ENCODE measurements at regions not wholly inside any gene's neighbourhood (a gene's known extent, or its start where the extent isn't known, plus 50 kb on each side); places are given as distances from the start of the nearest gene placed in this dataset.
"Not testable (repeated sequence)": the region's sequence is repeated elsewhere in the genome, so short reads cannot be mapped to it uniquely, and the experiment has no call there.

DNA sequence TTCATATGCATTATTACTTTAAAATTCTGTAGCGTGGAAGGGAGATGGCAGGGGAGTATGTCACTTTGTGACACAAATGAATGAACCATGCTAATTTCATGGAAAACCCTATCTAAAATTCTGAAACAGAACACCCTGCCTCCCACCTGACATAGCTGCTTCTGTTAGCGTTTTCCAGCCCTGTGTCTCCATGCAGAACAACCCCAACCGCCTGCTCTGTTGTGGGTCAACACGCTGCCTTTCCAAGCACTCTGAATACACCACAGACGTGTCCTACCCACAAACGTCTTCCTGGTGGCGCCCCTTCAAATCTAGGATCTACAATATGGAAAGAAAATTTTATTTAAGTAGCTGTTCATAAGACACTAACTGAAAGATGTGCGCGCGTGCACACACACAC, 238.6 kb downstream of the TRIML1 start:
- no peak for DNase-seq

GRCh38 chr4:188383180-188383579, 243.9 kb downstream of the TRIML1 start:
- no peak for DNase-seq

DNA sequence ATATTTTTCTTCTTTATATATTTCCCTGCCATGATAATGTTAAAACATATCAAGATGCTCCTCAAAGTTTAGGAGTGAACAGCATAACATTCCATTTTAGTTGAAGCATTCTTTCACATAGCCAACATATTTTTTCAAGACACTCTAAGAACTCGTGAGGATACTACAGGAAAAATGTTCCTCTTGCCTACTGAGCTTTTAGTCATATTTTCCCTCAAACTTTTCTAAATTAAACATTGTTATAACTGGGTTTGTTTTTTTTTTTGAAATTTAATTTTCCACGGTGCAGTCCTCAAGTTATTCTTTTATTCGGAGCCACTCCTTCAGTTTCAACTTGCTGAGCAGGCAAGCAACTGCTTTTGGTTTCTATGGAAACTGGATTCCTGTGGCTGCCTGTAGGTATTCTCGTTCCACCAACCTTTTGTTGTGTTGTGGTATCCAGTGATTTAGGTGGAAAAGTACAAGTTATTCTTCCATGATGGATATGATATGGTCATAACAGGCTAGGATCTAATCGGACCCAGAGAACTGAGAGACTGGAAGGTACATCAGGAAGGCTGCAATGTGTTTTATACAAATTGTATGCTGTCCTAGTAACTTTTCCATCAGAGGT, 248.0 kb downstream of the TRIML1 start:
- DNase-seq = no peak

GRCh38 chr4:188391349-188391748, 252.1 kb downstream of the TRIML1 start:
- DNase-seq = not testable (repeated sequence)

DNA sequence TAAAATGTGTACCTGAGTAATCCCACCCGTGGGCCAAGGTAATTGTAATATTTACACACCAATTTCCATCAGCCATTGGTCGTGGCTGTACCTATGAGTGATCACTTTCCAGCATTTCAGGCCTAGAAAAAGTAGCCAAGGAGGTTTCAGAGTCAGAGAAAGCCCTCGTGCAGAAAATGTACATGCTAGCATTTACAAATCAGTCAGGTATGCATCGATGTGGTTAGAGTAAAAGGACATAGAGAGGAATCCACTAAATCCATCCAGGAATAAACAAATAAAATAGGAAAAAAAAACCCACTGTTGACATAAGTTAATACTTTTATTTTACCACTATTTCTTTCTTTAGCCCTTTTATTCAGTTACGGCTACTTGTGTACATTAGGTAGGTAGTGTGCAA, 256.8 kb downstream of the TRIML1 start:
- DNase-seq = no peak

GRCh38 chr4:188399834-188400233, 260.6 kb downstream of the TRIML1 start:
- DNase-seq = no peak

- DNase-seq = peak; percentile 10 to 60
Measured at GRCh38 chr4:188400451-188400850, 261.2 kb downstream of the TRIML1 start.

DNA sequence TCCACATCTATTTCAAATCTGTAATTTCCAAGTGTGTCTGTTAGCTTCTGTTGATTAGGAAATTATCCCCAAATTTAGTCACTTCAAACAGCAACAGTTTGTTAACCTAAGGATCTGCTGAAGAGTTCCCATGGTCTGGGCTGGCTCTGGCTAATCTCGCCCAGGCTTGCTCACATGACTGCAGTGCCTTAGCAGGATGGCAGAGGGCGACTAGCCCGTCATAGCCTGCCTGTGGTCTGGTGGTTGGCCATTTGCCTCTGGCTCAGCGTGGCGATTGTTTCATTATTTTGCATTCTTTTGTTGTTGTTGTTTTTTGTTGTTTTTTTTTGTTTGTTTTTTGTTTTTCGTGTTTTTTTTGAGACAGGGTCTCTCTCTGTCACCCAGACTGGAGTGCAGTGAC, 264.0 kb downstream of the TRIML1 start:
- no peak for DNase-seq

GRCh38 chr4:188405071-188405835, 266.0 kb downstream of the TRIML1 start:
- DNase-seq = not testable (repeated sequence)

GRCh38 chr4:188408244-188409030, 269.2 kb downstream of the TRIML1 start:
- no peak for DNase-seq

DNA sequence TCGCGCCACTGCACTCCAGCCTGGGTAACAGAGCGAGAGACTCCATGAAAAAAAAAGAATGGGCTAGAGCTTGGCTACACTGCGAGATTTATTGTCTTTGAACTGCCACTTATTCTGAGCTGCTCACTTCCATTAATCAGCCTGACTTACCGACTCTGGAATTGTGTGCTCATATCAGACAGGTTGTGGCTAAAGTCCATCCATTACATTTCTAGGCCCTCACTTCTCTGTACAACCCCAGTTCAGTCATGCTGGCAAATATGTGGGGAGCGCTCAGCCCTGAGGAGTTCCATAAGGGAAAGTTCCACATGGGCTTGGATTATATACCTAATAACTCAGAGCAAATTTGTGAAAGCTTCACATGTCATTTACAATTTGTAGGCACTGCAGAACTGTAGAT, 270.6 kb downstream of the TRIML1 start:
- no peak for DNase-seq

DNA sequence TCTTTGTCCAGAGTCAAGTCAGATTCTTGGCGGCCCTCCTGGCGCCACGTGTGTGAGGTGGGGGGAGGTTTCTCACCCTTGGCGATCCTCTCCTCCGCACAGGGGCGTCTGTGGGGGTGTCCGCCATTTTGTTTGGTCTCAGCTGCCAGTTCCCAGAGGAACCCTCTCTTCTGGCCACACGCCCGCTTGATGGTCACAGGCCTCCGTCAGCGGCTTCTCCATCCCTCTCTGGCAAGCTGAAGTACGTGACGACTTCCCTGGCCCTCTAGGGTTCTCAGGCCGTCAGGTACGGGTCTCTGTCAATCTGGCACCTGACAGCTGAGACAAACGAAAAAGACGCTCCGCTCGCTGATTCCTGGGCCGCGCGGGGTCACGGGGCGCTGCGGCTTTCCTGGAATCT, 272.6 kb downstream of the TRIML1 start:
- no peak for DNase-seq

- DNase-seq = no peak
Measured at GRCh38 chr4:188412499-188412898, 273.3 kb downstream of the TRIML1 start.

DNA sequence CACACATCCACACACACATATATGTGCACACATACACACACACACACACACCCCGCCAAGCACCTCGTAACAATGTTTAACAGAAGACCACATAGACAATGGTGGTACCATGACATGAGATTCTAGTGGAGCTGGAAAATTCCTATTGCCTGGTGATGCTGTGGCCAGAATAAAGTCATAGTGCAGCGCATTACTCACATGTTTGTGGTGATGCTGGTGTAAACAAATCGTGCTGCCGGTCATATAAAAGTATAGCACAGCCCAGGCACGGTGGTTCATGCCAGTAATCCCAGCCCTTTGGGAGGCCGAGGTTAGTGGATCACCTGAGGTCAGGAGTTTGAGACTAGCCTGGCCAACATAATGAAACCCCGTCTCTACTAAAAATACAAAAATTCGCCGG, 275.2 kb downstream of the TRIML1 start:
- DNase-seq = no peak

GRCh38 chr4:188417181-188417580, 277.9 kb downstream of the TRIML1 start:
- DNase-seq = no peak

DNA sequence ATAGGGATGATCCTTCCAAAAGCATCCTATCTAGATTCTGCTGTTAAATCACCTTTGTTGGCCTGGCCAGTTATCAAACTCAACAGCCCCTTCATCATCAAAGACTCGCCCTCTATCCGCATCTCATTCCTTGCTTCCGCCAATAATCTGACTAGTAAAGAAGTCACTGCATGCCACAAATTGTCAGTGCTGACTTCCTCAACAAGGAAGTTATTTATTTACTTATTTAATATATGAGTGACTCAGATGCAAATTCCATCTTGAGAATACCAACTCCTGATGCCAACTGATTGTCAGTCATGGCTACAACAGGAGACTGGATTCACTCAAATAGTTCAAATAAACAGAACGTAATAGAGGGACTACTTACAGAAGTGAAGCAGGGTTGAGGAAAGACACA, 283.8 kb downstream of the TRIML1 start:
- no peak for DNase-seq

DNA sequence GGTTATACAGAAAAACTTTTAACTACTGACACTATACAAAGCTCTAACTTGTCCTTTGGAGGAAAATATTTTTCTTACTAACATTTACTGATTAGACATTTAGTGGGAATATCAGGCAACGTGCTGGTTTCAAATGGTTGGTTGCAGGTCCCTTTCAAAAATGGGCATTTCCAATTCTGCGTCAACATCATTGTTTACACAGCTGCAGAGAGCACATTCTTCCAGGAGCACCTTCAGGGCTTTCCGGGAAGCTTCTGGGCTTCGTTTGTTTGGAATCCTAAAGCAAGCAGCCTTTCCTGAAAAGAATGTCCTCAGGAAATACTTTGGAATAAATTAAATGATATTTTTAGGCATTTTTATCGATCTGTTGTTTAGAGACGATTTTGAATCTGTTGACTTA, 289.7 kb downstream of the TRIML1 start:
- DNase-seq = no peak

- DNase-seq = no peak
Measured at GRCh38 chr4:188429965-188430364, 290.7 kb downstream of the TRIML1 start.

DNA sequence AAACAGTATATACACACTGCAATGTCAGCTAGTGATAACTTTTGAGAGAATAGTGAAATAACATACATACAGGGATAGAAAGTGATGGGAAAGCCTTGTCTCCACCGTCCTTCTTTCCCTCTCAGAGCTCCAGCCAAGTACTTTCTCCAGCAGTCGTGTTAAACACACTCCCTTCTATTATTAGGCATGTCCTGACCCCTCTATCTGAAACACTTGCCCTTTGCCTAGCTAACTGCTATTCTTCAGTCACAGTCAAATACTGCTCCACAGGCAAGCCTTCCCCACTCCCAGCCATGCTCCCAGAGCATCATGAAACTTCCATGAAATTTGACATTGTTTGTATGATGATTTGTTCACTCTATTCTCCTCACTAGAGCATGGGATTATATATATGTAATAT, 291.1 kb downstream of the TRIML1 start:
- DNase-seq = no peak

DNA sequence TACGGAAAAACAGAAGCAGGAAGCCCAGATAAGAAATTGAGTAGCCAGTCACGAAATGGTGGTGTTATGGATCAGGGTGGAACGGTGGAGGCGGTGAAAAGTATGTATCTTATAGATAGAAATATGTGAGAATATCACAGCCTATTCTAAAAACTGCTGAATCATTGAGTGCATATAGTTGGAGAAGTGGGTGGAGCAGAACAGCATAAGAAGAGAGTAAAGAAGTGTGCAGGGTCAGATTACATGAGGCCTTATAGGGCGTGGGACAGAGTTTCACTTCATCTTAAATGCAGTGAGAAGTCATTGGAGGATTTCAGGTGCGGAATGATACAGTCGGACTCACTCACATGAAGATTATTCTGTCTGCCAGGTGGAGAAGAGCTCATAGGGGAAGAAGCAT, 293.1 kb downstream of the TRIML1 start:
- no peak for DNase-seq

- no peak for DNase-seq
Measured at GRCh38 chr4:188433741-188434315, 294.6 kb downstream of the TRIML1 start.

GRCh38 chr4:188434643-188435042, 295.4 kb downstream of the TRIML1 start:
- DNase-seq = no peak

- DNase-seq = no peak
Measured at GRCh38 chr4:188435381-188435780, 296.1 kb downstream of the TRIML1 start.

DNA sequence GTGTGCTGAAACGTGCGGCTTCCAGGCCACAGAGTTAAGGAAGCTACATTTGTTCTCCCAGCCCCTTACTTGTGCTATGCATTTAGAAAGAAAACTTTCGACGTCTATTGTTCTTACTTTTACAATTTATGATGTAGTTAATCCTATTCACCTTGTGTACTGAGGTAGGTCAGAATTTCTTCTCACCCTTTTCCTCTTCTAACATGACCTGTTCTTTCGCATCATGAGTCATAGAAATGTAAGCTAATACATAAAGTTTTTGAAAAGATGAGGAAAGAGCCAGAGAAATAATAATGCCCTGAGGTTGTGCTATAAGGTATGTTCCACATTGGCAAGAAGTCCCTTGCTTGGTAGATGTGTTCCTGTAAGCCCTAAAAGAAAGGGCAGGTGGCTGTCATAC, 298.3 kb downstream of the TRIML1 start:
- DNase-seq = no peak

Measured in hippocampal formation (tissue), 2 donors.